Neural crest cell (in vitro differentiated cells): ENCODE measurements at regions not wholly inside any gene's neighbourhood (a gene's known extent, or its start where the extent isn't known, plus 50 kb on each side); places are given as distances from the start of the nearest gene placed in this dataset.
"Not testable (repeated sequence)": the region's sequence is repeated elsewhere in the genome, so short reads cannot be mapped to it uniquely, and the experiment has no call there.

Experiments used
- DNase-seq: peaks from one replicate; pipeline ENCODE4 v3.0.0; 2021; ENCODE audit warnings: low read depth, mixed read lengths, low spot score
- H3K27ac Mint-ChIP-seq: one replicate; pipeline ENCODE4 v1.8.0; 2021; ENCODE audit warnings: mild to moderate bottlenecking, mixed read lengths; ENCODE audit not compliant: unreplicated experiment
- H3K27me3 Mint-ChIP-seq: 2 replicates; pipeline ENCODE4 v1.8.0; 2021; ENCODE audit warnings: low read depth, mild to moderate bottlenecking, mixed read lengths
- H3K36me3 Mint-ChIP-seq: 2 replicates; pipeline ENCODE4 v1.8.0; 2021; ENCODE audit warnings: low read depth, mild to moderate bottlenecking, mixed read lengths
- H3K4me1 Mint-ChIP-seq: 2 replicates; pipeline ENCODE4 v1.8.0; 2021; ENCODE audit warnings: mixed read lengths
- H3K4me3 Mint-ChIP-seq: one replicate; pipeline ENCODE4 v1.8.0; 2021; ENCODE audit warnings: mild to moderate bottlenecking, mixed read lengths
- H3K9me3 Mint-ChIP-seq: 2 replicates; pipeline ENCODE4 v1.8.0; 2021; ENCODE audit warnings: mixed read lengths
- TF ChIP-seq, protein P1 (sequence below): fragments of 200-600 bp; sonication (generic); conservative IDR thresholded peaks from 2 replicates; pipeline ENCODE4 v1.5.0; 2021; ENCODE audit warnings: antibody characterized with exemption, mild to moderate bottlenecking

DNA sequence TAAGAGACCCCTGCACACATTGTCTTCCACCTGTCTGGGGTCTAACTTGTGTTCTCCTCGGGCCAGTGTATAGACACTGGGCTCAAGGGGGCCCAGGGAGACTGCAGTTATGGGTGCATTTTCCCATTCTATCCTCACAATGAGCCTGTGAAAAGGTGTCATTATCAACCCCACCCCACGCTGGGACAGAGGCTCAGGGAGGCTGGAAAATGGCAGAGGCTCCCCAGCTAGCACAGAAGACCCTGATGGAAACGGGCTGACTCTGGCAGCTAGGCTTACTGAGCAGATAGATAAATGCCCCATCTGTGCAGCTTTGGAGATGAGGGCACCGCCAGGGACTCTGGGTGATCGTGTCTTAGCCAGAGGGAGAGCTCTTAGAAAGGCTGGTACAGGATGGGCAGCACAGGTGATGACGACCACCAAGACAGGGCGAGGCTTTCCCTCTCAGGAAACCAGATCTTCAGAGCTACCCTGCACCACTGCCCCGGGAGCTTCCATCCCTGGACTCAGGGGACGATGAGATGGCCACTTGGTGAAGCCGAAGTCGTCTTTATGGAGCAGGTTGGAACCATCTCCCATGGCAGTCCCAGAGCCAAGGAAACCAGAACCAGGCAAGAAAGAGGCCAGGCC is 58.2 kb upstream of the CHST15 start:
- peaks cover 25% of the 10 kb centered on the region for H3K4me1 Mint-ChIP-seq
- H3K27ac Mint-ChIP-seq: no peak overlapping the region
- H3K36me3 Mint-ChIP-seq: no peaks in the 10 kb centered on the region
- DNase-seq: no peak
- peaks cover 5% of the 10 kb centered on the region for H3K9me3 Mint-ChIP-seq
- H3K4me3 Mint-ChIP-seq: no peak overlapping the region
- TF ChIP-seq, protein P1, sequence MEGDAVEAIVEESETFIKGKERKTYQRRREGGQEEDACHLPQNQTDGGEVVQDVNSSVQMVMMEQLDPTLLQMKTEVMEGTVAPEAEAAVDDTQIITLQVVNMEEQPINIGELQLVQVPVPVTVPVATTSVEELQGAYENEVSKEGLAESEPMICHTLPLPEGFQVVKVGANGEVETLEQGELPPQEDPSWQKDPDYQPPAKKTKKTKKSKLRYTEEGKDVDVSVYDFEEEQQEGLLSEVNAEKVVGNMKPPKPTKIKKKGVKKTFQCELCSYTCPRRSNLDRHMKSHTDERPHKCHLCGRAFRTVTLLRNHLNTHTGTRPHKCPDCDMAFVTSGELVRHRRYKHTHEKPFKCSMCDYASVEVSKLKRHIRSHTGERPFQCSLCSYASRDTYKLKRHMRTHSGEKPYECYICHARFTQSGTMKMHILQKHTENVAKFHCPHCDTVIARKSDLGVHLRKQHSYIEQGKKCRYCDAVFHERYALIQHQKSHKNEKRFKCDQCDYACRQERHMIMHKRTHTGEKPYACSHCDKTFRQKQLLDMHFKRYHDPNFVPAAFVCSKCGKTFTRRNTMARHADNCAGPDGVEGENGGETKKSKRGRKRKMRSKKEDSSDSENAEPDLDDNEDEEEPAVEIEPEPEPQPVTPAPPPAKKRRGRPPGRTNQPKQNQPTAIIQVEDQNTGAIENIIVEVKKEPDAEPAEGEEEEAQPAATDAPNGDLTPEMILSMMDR: no peak
- no peaks in the 10 kb centered on the region for H3K27me3 Mint-ChIP-seq

DNA sequence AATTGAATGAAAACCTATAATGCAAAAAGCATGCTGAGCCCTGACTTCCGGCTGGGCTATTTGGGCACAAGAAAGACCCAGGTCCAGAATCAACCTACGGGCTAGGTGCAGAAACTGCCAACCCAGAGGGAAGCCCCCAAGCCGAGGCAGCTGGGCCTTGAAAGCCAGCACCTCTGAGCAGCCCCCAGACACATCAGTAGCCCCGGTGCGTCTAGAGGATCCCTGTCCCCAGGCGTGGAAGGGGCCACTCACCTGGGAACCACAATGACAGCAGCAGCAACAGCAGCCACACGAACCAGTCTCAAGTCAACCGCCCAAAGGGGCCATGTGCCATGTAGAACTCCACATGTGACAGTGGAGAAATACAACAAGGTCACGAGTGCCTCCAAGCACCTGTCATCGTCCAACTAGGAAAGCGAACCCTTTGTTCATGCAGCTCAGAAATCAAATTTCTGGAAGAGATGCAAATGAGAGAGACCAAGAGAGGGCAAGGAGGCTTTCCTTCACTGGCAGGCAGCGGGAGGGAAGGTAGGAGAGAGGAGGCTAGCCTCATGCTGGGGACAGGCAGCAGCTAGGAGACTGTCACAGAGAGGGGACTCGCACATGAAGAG is 57.5 kb upstream of the CHST15 start:
- no peak overlapping the region for H3K4me3 Mint-ChIP-seq
- H3K36me3 Mint-ChIP-seq: no peaks in the 10 kb centered on the region
- no peak for DNase-seq
- peaks cover 22% of the 10 kb centered on the region for H3K4me1 Mint-ChIP-seq
- no peaks in the 10 kb centered on the region for H3K27me3 Mint-ChIP-seq
- TF ChIP-seq, protein P1: no peak
- peaks cover 5% of the 10 kb centered on the region for H3K9me3 Mint-ChIP-seq
- no peak overlapping the region for H3K27ac Mint-ChIP-seq

DNA sequence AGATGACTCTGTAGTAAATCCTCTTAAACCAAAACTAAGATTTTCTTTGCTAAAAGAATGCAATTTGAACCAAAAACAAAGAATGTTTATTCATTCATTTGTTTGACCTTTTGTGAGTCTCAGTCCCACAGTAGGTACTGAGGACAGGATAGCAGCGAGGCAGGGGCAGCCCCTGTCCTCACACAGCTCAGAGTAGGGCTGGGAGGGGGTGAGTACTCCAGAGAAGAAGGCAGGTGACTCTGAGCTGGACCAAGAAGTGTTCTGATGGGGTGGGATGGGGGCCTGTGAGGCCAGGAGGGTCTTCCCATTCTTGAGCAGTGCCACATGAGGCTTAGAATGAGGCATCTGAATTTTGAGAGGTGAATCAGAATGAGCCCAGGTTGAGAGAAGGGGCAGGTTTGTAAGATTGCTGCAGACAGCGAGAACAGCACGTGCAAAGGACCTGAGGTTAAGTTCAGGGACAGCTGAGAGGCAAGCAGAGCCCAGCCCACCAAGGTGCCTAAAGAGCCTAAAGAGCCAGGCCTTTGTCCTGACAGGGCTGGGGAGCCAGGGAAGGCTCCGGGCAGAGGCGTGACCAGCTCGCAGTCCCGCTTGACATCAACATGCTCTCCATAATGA is 56.9 kb upstream of the CHST15 start:
- Mint-ChIP-seq H3K4me3 (no peak overlapping the region), H3K36me3 (no peaks in the 10 kb centered on the region), H3K27me3 (no peaks in the 10 kb centered on the region), H3K9me3 (peaks cover under 1% of the 10 kb centered on the region), H3K27ac (no peak overlapping the region), H3K4me1 (peaks cover 21% of the 10 kb centered on the region)
- no peak for DNase-seq
- TF ChIP-seq, protein P1: no peak

DNA sequence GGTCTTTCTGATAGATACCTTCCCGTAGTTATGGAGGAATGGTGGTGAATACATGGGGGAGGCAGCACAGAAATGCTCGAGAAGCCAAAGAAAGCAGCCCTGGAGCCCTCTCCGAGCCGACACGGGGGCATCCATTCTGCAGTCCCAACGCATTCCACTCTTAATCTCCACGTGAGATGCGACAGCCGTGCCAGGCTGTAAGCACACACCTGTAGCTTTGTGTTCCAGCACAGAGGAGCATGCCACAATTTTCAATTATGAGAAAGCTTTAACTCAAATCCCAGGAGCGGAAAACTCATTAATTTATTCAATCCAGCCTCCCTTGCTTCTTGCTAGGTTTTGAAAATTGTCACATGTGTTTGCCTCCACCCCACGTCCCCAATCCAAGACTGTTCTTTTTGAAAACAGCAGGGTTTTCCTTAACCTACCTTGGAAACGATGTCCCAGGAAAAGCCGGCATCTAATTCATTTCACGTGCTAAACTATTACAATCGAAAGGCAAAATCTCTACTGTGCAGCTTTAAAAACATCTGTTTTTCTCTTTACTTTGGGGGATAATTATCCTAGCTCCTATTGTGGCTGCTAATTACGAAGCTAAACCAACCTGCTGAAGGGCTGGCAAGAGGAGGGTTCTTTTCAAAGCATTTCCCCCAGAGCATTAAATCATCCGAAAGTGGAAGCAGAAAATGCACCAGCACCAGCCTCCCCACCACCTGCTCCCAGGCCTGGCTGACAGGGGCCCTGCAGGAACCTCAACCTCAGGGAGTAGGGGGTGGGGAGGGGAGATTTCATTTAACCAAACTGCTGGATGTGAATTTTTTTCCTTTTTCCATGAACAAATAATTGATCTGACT is 56.0 kb upstream of the CHST15 start:
- TF ChIP-seq, protein P1: no peak
- Mint-ChIP-seq H3K36me3 (no peaks in the 10 kb centered on the region), H3K9me3 (no peaks in the 10 kb centered on the region), H3K27me3 (no peaks in the 10 kb centered on the region), H3K27ac (no peak overlapping the region), H3K4me3 (no peak overlapping the region), H3K4me1 (peaks cover 20% of the 10 kb centered on the region)
- no peak for DNase-seq

DNA sequence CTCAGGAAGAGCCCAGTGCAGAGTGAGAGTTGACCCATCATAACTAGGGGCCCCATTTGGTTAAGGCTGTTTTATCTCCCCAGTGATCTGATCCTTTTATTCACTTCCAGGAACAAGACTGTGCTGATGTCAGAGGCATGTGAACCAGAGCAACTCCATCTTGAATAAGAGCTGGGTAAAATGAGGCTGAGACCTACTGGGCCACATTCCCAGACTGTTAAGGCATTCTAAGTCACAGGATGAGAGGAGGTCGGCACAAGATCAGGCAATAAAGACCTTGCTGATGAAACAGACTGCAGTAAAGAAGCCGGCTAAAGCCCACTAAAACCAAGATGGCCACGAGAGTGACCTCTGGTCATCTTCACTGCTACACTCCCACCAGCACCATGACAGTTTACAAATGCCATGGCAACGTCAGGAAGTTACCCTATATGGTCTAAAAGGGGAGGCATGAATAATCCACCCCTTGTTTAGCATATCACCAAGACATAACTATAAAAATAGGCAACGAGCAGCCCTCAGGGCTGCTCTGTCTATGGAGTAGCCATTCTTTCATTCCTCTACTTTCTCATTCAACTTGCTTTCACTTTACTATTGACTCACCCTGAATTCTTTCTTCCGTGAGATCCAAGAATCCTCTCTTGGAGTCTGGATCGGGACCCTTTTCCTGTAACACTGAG is 55.3 kb upstream of the CHST15 start:
- peaks cover 20% of the 10 kb centered on the region for H3K4me1 Mint-ChIP-seq
- not testable (repeated sequence) for H3K27ac Mint-ChIP-seq, H3K36me3 Mint-ChIP-seq, H3K9me3 Mint-ChIP-seq, H3K4me3 Mint-ChIP-seq, H3K27me3 Mint-ChIP-seq, DNase-seq
